Tibial nerve (tissue), 3 donors: ENCODE measurements at regions not wholly inside any gene's neighbourhood (a gene's known extent, or its start where the extent isn't known, plus 50 kb on each side); places are given as distances from the start of the nearest gene placed in this dataset.

Source experiments
- CTCF ChIP-seq, 5 experiments: fragments of 200-600 bp in 3 of 5; fragments of 450-650 bp in 2 of 5; sonication (generic) in 3 of 5; IDR thresholded peaks; one replicate each; pipeline ENCODE4 v1.5.1; 2016 to 2019; ENCODE audit warnings: antibody characterized with exemption in 5 of 5, mild to moderate bottlenecking in 3 of 5, moderate library complexity in 2 of 5
- POLR2A ChIP-seq, 2 donors: fragments of 450-650 bp; IDR thresholded peaks; one replicate each; pipeline ENCODE4 v1.6.1; 2017; ENCODE audit warnings: antibody characterized with exemption in 2 of 2, mild to moderate bottlenecking in 2 of 2, moderate library complexity in 2 of 2

- TF ChIP-seq CTCF (IDR thresholded peaks at IDR 0.05), result no peak
- no peak for TF ChIP-seq POLR2A (IDR thresholded peaks at IDR 0.05)
These were observed 466.3 kb downstream of the HAPSTR1 start for GRCh38 chr16:9557713-9558112.
